ENCODE measurements at regions not wholly inside any gene's neighbourhood (a gene's known extent, or its start where the extent isn't known, plus 50 kb on each side); places are given as distances from the start of the nearest gene placed in this dataset.
A peak's percentile ranks its signal among the peaks of the same experiment; 100 is the strongest.

DNA sequence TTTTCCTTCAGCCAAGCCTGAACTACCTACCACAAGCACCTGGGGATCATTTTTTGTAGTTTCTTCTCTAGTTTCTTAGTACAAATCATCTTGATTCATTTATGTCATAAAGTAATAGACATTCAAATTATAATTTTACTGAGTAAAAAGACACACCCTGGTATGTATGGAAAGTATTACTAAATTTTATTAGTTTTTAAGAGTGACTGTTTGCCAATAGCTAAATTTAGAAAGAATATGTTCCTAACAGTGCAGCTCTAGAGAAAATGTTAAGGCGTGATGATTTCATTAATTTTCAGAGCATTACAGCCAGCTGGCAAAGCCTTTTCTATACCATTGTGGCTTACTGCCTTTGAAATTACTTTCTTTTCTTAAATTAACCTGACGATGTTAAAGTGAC lies 612.0 kb upstream of the KCNMB2 start:
- no peak for DNase-seq (ENCODE audit: low read depth)

- peak; percentile 73 for DNase-seq (ENCODE audit: low read depth)
Observed at GRCh38 chr3:177928172-177928873, 607.9 kb upstream of the KCNMB2 start.

GRCh38 chr3:177929310-177929709 lies 606.9 kb upstream of the KCNMB2 start:
- DNase-seq (ENCODE audit: low read depth): no peak

DNA sequence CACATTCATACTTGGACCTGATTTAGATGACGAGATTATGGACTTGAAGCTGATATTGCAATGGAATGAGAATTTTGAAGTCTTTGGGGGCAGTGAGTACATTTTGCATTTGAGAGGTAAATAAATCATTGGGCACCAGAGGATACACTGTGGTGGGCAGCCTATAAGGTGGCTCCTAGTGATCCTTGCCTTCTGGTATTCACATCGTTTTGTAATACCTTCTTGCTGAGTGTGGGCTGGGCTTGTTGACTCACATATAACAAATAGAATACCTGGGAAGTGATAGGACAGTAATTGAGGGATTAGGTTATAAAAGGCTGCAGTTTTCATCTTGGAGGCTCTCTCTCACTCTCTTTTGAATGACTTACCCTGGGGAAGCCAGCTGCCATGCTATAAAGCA lies 605.5 kb upstream of the KCNMB2 start:
- DNase-seq (ENCODE audit: low read depth): no peak

GRCh38 chr3:177931346-177931745 lies 604.9 kb upstream of the KCNMB2 start:
- no peak for DNase-seq (ENCODE audit: low read depth)

- DNase-seq (ENCODE audit: low read depth): no peak
Observed at GRCh38 chr3:177932346-177932745, 603.9 kb upstream of the KCNMB2 start.

GRCh38 chr3:177932750-177933660 lies 603.2 kb upstream of the KCNMB2 start:
- DNase-seq (ENCODE audit: low read depth): no peak

- DNase-seq (ENCODE audit: low read depth): no peak
Observed at GRCh38 chr3:177934001-177934891, 602.0 kb upstream of the KCNMB2 start.

DNA sequence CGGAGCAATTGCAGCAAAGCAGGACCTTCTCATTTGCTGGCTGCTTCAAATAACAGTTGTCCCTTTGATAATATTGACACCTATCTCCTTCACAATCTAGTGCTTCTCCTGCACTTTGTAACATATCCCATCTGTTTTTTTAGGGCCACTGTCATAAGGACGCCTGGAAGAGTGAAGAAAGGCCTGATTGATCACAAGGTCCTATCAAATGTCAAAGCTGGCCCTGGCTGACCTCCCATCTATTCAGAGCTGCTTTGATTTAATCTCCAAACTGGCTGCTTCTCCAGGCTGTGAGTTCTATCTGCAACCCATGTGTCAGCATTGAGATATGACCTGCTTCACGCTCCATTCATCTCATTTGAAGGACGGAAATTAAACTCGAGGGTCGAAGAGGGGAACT lies 601.2 kb upstream of the KCNMB2 start:
- no peak for DNase-seq (ENCODE audit: low read depth)

GRCh38 chr3:177936721-177937120 lies 599.5 kb upstream of the KCNMB2 start:
- no peak for DNase-seq (ENCODE audit: low read depth)

GRCh38 chr3:177942911-177943310 lies 593.3 kb upstream of the KCNMB2 start:
- DNase-seq (ENCODE audit: low read depth): no peak

DNA sequence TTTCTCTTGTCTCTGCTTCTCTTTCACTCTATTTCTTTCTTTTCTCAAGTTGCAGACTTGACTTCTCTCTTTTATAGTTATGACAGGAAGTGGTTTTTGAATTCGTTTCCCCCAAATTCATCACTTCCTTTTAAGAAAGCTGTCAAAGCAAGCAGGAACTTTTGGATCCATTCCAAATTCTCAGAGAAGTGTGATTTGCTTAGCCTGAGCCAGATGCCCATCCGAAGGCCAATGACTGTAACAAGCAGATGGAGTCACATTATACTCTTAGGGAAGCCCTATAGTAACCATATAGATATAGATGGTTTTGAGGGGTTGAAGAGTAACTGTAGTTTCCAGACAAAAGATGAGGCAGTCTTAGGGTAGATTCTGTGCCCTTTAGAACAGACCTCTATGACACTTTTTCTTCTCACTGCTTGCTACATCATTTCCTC lies 592.0 kb upstream of the KCNMB2 start:
- DNase-seq (ENCODE audit: low read depth): peak; percentile 79

GRCh38 chr3:177946048-177946447 lies 590.2 kb upstream of the KCNMB2 start:
- no peak for DNase-seq (ENCODE audit: low read depth)

- DNase-seq (ENCODE audit: low read depth): no peak
Observed at GRCh38 chr3:177946497-177946896, 589.7 kb upstream of the KCNMB2 start.

- DNase-seq (ENCODE audit: low read depth): no peak
Observed at GRCh38 chr3:177946936-177947335, 589.3 kb upstream of the KCNMB2 start.

- DNase-seq (ENCODE audit: low read depth): no peak
Observed at GRCh38 chr3:177947901-177948300, 588.3 kb upstream of the KCNMB2 start.

DNA sequence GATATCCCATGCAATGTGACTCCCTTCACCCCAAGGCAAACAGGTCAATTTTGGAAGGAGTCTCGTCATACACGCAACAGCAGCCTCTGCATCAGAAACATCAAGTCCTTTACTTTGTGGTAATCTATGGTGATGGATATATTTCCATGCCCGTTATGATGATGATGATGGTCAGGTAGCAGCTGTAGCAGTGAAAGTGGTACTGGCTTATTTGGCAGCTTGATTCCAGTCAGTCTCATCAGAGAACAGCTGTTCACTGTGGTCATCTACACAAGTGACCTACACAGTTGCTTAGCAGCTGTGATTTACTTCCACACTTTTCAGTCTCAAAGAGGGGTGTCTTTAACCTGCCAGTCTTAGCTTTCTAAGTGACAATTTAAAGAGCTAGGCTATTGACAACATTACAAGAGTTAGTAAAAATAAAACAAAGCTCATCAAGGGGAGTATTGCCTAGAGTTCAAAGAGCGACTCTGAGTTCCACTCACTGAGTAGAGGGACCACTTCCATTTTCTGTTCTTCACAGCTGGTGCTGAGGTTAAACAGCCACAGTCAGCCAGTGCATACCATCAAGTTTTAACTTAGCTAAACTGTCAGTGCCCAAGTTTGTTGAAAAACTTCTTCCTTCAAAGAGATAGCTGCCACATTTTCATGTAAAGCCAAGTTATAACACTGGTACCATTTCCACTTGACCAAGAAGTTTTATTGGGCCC lies 587.4 kb upstream of the KCNMB2 start:
- no peak for DNase-seq (ENCODE audit: low read depth)

DNA sequence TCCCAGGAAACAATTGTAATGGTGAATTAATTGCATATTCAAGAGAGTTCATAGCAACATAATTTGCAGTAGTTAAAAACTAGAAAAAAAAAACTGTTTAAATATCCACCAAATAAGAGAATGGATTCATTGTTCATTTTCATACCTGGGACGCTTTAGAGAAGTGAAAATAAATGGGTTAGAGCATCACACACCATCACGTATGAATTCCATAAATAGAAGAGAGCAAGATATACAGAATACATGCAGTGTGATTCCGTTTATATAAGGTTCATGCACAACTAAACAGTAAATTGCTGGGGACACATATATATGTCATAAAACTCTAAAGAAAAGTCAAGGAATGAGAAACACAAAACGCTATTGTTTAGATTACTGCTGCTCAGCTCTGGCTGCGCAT lies 577.0 kb upstream of the KCNMB2 start:
- DNase-seq (ENCODE audit: low read depth): no peak

- peak; percentile 30 for DNase-seq (ENCODE audit: low read depth)
Observed at GRCh38 chr3:177960014-177960413, 576.2 kb upstream of the KCNMB2 start.

- DNase-seq (ENCODE audit: low read depth): peak; percentile 67
Observed at GRCh38 chr3:177960722-177961121, 575.5 kb upstream of the KCNMB2 start.

DNA sequence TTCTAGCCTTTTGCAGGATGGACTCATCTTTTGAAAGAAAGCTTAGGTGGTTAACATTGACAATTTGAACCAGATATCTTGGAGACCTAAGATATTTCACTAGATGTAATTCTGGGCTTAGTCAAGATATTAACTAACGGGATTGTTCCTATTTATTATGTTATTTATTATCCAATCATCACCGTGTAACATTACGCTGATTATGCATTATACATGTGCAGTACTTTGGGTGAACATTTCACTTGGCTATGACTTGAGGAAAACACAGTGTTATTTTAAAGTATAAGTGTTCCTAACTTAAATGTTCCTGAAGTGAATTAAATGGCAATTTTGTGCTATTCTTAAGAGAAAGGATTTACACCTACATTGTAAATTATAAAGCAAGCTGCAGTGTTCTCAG lies 574.5 kb upstream of the KCNMB2 start:
- no peak for DNase-seq (ENCODE audit: low read depth)

Measured in HT1080 (cell line).